GM18517 (cell line): ENCODE measurements at regions not wholly inside any gene's neighbourhood (a gene's known extent, or its start where the extent isn't known, plus 50 kb on each side); places are given as distances from the start of the nearest gene placed in this dataset.
"Not testable (repeated sequence)": the region's sequence is repeated elsewhere in the genome, so short reads cannot be mapped to it uniquely, and the experiment has no call there.

ENCODE experiments used
- ATAC-seq: cut with Tn5 transposase; IDR thresholded peaks from one replicate; pipeline ENCODE4 v1.9.1; 2021; ENCODE audit warnings: mild to moderate bottlenecking, moderate library complexity; ENCODE audit not compliant: unreplicated experiment

DNA sequence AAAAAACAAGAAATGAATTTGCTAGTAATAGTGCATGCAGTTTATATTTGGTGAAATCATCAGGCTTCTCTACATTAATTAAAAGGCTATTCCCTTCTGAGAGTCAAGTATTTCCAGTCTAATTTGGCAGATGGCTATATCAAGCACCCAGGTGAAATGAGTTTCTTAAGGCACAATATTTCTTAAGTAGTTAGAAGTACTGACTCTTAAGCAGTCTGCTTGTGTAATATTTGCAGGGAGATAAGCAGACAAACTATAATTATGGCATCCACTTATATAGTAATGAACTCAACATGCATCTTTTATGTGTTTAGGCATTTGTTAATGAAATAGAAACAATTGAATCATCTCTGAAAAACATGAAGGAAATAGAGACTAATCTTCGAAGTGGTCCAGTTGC is 189.2 kb downstream of the UTRN start:
- no peak for ATAC-seq

DNA sequence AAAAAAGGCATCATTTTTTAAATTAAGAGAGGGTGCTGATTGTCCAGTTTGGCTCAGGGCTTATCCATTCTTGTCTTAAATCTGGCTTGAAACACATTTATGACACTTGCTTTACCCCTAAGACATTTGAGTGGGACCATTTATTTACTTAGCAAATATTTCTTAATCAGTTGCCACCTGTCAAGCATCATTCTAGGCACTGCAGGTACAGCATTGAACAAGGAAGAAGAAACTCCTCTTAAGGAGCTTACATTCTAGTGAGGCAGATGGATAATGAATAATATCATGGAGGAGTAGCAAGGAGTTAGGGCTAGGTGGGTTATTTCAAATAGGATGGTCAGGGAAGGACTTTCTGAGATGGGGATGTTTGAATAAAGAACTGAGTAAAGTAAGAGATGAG is 189.8 kb downstream of the UTRN start:
- no peak for ATAC-seq

DNA sequence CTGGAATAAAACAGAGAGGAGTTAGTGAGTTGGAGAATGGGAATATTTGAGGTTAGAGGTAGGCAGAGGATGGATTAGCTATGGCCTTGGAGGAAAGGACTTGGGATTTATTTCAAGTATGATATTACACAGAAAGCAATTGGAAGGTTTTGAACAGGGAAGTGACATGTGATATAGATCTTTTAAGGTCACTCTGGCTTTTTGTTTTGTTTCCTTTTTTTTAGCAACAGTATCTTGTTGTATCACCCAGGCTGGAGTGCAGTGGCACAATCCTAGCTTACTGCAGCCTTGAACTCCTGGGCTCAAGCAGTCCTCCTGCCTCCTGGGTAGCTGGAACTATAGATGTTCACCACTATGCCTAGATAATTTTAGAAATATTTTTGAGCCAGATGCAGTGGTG is 190.3 kb downstream of the UTRN start:
- no peak for ATAC-seq

DNA sequence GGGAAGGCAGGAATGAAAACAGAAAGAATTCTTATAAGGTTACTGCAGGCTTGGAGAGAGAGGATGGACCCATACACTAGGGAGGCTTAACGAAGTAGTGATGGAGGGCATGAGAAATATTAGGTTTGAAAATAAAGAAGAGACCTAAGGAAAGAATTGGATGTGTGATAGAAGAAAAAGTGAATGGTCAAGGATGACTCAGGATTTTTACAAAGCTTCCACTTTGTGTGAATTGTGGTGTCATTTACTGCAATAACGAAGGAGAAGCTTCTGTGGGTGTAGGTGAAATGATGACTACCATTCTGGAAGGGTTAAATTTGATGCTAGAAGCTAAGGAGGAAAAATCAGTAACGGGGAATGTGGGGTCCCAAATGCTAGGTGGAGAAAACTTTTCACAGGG is 191.2 kb downstream of the UTRN start:
- no peak for ATAC-seq

DNA sequence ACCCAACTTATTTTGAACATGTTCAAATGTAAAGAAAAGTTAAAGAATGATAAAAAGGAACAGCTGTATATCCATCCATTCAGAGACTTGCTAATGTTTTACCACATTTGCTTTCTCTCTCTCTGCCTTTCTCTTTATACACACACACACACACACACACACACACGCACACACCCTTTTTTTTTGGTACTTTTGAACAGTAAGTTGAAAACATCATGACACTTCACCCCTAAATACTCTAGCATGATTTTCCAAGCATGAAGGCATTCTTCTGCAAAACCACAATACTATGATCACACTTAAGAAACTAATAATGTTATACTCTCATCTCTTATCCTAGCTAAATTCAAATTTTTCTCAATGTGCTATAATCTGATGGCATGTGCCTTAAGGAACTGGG is 192.3 kb downstream of the UTRN start:
- ATAC-seq = no peak

DNA sequence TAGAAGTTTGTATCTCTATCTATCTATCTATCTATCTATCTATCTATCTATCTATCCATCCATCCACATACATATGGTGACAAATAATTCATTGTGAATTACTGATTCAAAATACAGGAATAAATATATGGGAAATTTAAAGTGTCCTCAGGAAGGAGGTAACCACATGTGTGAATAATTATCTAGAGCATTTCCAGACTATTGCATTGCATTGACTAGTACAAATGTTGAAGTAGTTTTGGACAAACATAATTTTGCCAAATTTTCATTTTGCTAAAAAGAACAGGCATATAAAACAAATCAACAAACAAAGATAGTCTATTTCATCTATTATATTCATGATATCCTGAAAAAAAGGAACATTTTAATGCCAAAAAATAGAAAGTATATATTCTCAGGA is 192.7 kb downstream of the UTRN start:
- no peak for ATAC-seq

DNA sequence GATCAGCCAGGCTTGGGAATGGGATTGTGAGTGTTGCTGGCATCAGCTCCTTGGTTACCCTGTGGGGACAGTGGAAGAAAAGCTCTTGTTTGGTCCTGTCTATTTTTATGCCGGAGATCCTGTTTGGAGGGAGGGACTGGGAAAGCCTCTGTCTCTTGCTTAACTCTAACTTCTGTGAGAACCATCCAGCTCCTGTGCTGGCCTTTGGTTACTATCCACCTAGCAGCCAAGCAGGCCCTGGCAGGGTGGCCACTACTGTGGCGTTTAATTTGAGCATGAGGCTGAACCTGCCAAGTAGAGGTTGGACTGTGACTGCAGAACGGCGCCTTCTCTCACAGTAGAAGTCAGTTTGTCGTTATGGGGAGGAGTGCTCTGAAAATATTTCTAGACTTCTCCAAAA is 193.3 kb downstream of the UTRN start:
- ATAC-seq = no peak

DNA sequence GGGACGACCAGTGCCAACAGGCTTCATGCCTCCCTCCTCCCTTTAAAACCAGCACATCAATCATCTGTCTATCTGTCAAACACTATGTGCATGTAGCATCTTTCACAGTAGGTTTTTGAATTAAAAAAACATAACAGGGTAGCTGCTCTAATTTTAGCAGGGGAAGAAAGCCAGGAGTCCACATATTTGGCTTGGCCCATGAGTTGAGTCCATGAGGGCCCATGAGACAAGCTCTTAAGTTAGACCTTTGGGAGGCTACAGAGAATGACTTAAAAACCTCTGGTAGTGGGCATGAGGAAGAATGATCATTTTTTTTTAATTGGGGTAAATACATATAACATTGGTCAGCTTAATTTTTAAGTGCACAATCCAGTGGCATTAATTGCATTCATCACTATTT is 194.9 kb downstream of the UTRN start:
- no peak for ATAC-seq

DNA sequence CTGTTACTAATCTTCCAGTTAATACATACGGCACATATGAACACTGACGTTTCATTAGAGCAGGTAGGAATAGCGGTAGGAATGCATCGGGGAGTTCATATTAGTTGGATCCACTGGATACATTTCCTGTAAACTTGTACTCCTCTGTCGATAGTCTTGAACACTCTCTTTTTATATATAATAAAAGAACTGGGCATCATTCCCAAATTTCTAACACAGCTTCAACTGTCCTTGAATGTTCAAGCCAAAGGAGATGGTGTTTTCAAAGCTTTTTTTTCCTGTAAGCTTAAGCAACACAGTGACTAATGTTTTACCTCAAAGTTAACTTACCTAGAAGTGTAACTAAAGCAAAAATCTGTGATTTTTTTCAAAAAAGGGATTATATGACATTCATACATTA is 195.3 kb downstream of the UTRN start:
- no peak for ATAC-seq

DNA sequence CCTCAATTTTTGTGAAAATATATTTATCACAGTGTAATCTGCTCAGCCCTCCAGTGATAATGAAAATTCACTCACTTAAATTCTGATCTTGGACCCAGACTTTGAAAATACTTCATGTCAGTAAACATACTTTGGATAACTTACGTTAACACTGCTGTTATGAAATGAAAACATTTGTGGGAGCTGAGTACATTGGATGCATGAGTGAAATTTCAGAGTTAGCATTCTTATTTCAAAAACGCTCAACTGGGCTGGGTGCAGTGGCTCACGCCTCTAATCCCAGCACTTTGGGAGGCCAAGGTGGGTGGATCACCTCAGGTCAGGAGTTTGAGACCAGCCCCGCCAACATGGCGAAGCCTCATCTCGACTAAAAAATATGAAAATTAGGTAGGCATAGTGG is 196.4 kb downstream of the UTRN start:
- ATAC-seq = no peak

DNA sequence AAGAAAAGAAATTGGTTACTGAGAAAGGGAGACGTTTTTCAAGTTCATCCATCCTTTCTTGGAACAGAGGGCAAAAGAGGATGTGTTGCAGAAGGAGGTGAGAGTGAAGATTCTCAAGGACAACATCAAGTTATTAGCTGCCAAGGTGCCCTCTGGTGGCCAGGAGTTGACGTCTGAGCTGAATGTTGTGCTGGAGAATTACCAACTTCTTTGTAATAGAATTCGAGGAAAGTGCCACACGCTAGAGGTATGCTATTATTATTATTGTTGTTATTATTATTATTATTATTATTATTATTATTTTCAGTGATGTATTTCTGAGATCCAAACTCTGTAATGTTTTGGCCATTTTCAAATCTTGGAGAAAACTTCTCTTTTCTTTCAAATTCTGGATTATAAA is 197.0 kb downstream of the UTRN start:
- ATAC-seq = peak; percentile 89

DNA sequence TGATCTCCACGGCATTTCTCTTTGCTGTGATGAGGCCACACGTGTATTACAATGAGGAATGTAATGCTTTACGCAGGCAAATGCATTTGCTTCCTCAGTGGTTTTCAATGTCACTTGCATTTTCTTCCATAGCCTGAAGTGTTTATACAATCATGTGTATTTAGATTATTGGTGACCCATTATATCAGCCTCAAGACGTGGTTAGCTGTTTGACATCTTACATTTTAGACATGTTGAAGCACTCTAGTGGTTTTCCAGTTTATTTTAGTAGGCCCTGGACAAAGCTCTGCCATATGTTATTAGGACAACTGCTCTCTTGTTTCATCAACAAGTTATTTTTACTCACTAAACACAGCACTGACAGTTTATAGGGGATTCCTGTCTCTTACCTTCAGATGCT is 200.4 kb downstream of the UTRN start:
- ATAC-seq = no peak

DNA sequence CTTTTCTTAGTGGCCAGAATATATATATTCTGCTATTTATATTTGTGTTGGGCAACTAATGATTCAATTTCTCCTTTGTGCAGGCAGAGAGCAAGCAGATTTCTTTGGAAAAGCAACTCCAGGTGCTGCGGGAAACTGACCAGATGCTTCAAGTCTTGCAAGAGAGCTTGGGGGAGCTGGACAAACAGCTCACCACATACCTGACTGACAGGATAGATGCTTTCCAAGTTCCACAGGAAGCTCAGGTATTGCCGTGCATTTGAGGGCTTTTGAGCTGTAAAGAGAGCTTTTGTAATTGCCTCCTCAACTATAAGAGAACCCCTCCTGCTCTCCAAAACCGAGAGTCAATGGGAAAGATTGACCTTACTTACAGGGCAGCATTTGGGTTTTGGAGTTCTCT is 203.5 kb downstream of the UTRN start:
- no peak for ATAC-seq

DNA sequence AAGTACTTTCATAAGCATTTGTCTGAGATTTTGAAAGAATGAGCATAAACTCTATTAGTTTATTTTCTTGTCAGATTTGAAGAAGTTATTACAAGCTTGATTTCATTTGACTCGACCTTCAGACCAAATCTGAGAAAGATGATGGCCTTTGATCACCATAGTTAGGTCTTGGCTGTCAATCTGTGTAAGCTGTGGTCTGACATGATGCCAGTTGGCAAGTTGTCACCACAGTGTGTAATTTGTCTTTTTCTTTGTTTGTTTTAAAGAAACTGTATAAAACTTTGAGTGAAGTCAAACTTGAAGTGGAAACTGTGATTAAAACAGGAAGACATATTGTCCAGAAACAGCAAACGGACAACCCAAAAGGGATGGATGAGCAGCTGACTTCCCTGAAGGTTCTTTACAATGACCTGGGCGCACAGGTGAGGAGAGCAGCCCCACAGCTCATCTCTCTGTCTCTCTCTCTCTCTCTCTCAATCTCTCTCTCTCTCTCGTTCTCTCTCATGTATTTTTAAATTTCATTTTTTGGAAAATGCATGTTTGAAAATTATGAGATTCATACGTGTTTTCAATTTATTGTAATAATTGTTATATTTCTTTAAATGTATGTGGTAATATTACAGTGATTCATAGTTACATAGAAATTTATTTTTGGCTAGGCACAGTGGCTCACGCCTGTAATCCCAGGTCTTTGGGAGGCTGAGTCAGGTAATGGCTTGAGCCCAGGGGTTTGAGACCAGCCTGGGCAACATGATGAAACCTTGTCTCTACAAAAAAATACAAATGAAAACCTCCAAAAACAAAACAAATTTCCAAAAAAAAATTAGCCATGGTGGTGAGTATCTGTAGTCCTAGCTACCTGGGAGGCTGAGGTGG is 208.1 kb downstream of the UTRN start:
- ATAC-seq = no peak

DNA sequence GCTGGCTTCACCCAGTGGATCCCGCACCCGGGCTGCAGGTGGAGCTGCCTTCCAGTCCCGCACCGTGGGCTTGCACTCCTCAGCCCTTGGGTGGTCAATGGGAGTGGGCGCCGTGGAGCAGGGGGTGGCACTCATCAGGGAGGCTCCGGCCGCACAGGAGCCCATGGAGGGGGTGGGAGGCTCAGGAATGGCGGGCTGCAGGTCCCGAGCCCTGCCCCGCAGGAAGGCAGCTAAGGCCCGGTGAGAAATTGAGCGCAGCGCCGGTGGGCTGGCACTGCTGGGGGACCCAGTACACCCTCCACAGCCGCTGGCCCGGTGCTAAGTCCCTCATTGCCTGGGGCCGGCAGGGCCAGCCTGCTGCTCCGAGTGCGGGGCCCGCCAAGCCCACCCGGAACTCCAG is 209.9 kb downstream of the UTRN start:
- not testable (repeated sequence) for ATAC-seq

DNA sequence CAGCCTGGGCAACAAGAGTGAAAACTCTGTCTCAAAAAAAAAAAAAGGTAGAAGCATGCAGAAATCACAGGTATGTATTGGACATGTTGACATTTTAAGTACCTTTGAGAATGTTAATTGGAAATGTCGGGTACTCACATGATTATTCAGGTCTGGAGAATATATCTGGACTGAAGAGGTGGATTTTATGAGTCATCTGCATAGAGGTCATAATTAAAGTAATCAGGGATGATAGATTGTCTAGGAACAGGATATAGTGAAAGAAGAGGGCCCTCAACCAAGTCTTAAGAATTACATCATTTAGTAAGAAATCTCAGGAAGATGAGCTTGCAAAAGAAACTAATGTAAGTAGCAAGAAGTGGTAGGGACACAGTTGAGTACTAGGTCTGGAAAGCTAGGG is 212.5 kb downstream of the UTRN start:
- ATAC-seq = no peak

DNA sequence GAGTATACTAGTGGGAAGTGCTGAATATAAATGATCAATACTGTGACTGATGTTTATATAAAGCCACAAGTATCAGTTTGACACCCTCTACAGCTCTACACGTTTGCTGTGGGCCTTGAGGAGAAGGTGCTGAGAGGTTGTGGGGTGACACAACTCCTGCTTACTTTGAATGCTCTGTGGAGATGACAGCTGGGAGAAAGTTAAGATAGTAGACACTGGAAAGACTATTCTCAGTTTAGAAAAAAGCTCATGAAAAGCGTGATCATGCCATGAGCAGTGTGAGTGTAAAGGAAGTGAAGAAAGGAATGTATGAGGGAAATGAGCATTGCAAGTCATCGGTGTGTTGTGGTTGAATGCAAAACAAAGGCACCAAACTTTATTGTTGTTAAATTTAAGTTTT is 215.8 kb downstream of the UTRN start:
- ATAC-seq = no peak

DNA sequence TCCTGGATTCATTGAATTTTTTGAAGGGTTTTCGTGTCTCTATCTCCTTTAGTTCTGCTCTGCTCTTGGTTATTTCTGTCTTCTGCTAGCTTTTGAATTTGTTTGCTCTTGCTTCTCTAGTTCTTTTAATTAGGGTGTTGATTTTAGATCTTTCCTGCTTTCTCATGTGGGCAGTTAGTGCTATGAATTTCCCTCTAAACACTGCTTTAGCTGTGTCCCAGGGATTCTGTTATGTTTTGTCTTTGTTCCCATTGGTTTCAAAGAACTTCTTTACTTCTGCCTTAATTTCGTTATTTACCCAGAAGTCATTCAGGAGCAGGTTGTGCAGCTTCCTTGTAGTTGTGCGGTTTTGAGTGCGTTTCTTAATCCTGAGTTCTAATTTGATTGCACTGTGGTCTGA is 220.1 kb downstream of the UTRN start:
- ATAC-seq = not testable (repeated sequence)

DNA sequence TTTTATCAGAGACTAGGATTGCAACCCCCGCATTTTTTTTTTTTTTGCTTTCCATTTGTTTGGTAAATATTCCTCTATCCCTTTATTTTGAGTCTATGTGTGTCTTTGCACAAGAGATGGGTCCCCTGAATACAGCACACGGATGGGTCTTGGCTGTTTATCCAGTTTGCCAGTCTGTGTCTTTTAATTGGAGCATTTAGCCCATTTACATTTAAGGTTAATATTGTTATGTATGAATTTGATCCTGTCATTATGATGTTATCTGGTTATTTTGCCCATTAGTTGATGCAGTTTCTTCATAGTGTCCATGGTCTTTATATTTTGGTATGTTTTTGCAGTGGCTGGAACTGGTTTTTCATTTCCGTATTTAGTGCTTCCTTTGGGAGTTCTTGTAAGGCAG is 220.9 kb downstream of the UTRN start:
- ATAC-seq = not testable (repeated sequence)

DNA sequence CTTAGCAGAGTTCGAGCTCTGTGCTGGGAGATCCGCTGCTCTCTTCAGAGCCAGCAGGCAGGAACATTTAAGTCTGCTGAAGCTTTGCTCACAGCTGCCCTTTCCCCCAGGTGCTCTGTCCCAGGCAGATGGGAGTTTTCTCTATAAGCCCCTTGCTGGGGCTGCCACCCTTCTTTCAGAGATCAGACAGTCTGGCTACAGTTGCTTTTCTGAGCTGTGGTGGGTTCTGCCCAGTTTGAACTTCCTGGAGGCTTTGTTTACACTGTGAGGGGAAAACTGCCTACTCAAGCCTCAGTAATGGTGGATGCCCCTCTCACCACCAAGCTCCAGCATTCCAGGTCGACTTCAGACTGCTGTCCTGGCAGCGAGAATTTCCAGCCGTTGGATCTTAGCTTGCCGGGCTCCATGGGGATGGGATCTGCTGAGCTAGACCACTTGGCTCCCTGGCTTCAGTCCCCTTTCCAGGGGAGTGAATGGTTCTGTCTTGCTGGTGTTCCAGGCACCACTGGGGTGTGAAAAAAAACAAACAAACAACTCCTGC is 222.7 kb downstream of the UTRN start:
- not testable (repeated sequence) for ATAC-seq

DNA sequence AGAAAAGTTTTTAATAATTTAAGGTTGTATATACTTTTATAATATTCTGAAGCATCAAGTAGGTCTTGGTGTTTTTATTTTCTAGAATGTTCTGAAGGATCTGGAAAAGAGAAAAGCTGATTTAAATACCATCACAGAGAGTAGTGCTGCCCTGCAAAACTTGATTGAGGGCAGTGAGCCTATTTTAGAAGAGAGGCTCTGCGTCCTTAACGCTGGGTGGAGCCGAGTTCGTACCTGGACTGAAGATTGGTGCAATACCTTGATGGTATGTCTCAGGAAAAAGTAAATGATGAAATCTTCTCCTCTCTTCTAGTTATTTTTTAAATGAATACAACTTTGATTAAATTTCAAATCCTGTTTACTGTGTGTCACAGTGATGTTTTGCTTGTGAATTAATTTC is 225.7 kb downstream of the UTRN start:
- ATAC-seq = no peak

DNA sequence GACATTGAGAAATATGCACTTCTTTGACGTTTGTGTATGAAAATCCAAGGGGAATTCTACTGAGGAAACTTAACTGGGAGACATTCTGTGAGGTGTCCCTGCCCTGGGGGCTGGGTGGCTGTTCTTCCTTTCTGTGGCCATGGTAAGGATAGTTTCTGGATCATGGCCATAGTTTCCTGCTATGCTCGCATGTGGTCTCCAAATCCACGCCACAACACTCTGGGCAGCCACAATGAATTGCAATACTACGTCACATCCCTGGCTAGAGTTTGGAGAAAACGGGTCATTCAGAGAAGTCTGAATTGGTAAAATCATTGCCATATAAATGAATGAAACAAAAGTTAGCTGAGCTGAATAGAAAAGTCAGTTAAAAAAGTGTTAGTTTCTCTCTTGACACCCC is 230.6 kb downstream of the UTRN start:
- ATAC-seq = no peak

DNA sequence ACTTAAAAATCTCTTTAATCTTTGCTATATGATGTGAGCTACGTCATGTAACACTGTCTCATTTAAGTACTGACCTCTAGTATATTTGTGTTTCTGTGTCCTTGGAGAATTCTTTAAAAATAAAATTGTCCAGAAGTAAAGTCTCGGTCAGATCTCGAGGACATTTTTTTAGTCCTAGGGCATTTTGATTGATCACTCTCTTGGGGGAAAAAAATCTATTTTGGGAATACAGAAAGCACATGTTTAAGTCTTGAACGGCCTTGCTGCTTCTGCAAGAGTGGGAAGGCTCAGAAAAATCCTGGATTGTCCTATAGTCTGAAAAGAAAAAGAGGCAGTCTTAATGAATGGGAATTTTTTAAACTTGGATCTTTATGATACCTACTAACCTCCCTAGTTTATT is 234.3 kb downstream of the UTRN start:
- ATAC-seq = no peak
